WERI-Rb-1 (cell line): ENCODE measurements at regions not wholly inside any gene's neighbourhood (a gene's known extent, or its start where the extent isn't known, plus 50 kb on each side); places are given as distances from the start of the nearest gene placed in this dataset.

Experiments
- DNase-seq: peaks from one replicate; pipeline ENCODE4 v3.0.0-alpha.2; 2020
- H3K27ac ChIP-seq: fragments of 250-450 bp; sonication (Bioruptor Pico); 2 replicates; pipeline ENCODE4 v1.5.1; 2020; ENCODE audit warnings: mild to moderate bottlenecking, moderate library complexity
- H3K27me3 ChIP-seq: fragments of 250-450 bp; sonication (Bioruptor Pico); 2 replicates; pipeline ENCODE4 v1.5.1; 2021; ENCODE audit warnings: mild to moderate bottlenecking, low read depth, moderate library complexity; ENCODE audit not compliant: insufficient read depth, severe bottlenecking
- H3K36me3 ChIP-seq: fragments of 250-450 bp; sonication (Bioruptor Pico); 2 replicates; pipeline ENCODE4 v1.5.1; 2020; ENCODE audit warnings: mild to moderate bottlenecking, moderate library complexity
- H3K4me3 ChIP-seq: 2 replicates; pipeline ENCODE4 v1.5.1; 2011; ENCODE audit warnings: low read depth, mild to moderate bottlenecking, control low read depth, low read length
- H3K9me3 ChIP-seq: fragments of 250-450 bp; sonication (Bioruptor Pico); 2 replicates; pipeline ENCODE4 v1.5.1; 2021; ENCODE audit warnings: mild to moderate bottlenecking, moderate library complexity; ENCODE audit not compliant: severe bottlenecking
- TF ChIP-seq, protein P1 (sequence below): IDR thresholded peaks from 2 replicates; pipeline ENCODE4 v1.5.1; 2011; ENCODE audit warnings: low read depth, mild to moderate bottlenecking, control low read depth, inconsistent platforms, low read length

DNA sequence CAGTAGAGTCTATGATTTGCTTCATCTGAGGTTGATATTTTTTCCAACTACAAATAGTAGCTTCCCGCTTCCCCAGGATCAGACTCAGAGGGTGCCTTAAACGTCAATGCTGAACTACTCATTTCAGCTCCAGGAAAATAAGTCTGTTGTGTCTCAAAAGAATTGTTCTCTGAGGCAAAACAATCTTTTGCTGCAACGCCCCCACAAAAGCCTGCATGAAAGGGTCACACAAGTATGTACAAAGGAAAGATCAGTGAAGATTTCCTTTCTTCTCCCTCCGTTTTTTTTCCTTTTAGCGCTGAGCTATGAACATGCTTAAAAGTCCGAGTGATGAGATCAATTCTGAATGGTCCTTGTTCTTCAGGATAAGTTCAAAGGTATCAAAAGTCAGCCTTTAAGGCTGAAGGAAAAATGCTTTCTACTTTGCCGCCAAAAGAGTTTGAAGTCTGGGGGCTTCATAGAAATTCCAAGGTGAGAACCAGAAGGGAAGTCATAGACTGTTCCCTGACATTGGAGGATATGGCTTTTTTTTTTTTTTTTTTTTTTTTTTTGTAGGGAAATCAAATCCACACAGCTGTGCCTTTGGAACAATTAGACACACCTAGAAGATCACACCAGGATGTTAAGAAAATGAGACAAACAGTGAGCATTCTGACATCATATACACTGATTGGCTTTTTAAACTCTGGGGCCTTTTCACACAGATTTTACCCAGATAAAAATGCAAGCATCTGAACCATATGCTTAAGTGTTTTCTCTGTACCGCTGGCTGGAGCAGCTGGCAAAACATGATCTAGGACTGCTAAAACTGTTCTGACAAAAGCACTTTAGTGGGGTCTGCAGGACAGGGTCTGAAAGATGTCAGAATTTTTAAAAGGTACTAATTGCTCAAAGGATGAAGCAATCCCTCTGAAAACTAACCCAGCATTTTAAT is 329.3 kb downstream of the ENC1 start:
- H3K9me3 ChIP-seq, result no peaks in the 10 kb centered on the region
- H3K36me3 ChIP-seq, result no peaks in the 10 kb centered on the region
- H3K4me3 ChIP-seq, result no peak overlapping the region
- no peaks in the 10 kb centered on the region for H3K27me3 ChIP-seq
- no peak for DNase-seq
- TF ChIP-seq, protein P1, sequence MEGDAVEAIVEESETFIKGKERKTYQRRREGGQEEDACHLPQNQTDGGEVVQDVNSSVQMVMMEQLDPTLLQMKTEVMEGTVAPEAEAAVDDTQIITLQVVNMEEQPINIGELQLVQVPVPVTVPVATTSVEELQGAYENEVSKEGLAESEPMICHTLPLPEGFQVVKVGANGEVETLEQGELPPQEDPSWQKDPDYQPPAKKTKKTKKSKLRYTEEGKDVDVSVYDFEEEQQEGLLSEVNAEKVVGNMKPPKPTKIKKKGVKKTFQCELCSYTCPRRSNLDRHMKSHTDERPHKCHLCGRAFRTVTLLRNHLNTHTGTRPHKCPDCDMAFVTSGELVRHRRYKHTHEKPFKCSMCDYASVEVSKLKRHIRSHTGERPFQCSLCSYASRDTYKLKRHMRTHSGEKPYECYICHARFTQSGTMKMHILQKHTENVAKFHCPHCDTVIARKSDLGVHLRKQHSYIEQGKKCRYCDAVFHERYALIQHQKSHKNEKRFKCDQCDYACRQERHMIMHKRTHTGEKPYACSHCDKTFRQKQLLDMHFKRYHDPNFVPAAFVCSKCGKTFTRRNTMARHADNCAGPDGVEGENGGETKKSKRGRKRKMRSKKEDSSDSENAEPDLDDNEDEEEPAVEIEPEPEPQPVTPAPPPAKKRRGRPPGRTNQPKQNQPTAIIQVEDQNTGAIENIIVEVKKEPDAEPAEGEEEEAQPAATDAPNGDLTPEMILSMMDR, result no peak
- no peak overlapping the region for H3K27ac ChIP-seq

DNA sequence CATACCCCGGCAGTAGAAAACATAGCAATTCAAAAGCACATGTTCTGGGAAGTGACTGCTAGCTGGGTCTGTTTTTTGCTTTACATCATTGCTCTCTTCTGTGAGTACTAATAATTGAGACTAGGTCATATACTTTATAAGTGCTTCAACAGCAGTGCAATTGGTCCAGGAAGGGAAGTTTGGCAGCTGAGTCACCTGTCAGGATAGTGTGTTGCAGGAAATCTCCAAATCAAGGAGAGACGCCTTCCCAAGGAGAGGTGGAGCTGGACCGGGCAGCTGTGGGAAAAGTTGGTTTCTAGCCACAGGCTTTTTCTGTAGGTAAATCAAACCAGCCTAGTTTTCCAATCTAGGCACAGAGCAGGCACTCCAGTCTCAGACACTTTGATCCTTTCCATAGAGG is 330.1 kb downstream of the ENC1 start:
- H3K36me3 ChIP-seq, result no peaks in the 10 kb centered on the region
- H3K27me3 ChIP-seq, result no peaks in the 10 kb centered on the region
- no peaks in the 10 kb centered on the region for H3K9me3 ChIP-seq
- H3K27ac ChIP-seq, result no peak overlapping the region
- no peak for DNase-seq
- TF ChIP-seq, protein P1, result no peak
- no peak overlapping the region for H3K4me3 ChIP-seq

- Histone ChIP-seq H3K9me3 (no peaks in the 10 kb centered on the region), H3K4me3 (no peak overlapping the region), H3K27me3 (no peaks in the 10 kb centered on the region), H3K36me3 (no peaks in the 10 kb centered on the region), H3K27ac (no peak overlapping the region)
- TF ChIP-seq, protein P1, result no peak
- DNase-seq, result no peak
Measured at GRCh38 chr5:74309050-74309449, 331.5 kb downstream of the ENC1 start.

- Histone ChIP-seq H3K9me3 (no peaks in the 10 kb centered on the region), H3K27ac (no peak overlapping the region), H3K36me3 (no peaks in the 10 kb centered on the region), H3K27me3 (no peaks in the 10 kb centered on the region), H3K4me3 (no peak overlapping the region)
- DNase-seq, result no peak
- TF ChIP-seq, protein P1, result no peak
Measured at GRCh38 chr5:74306845-74307244, 333.7 kb downstream of the ENC1 start.

GRCh38 chr5:74304536-74304935 is 336.0 kb downstream of the ENC1 start:
- no peak overlapping the region for H3K4me3 ChIP-seq
- no peak overlapping the region for H3K27ac ChIP-seq
- no peaks in the 10 kb centered on the region for H3K36me3 ChIP-seq
- TF ChIP-seq, protein P1, result no peak
- no peak for DNase-seq
- H3K9me3 ChIP-seq, result no peaks in the 10 kb centered on the region
- no peaks in the 10 kb centered on the region for H3K27me3 ChIP-seq
